ENCODE measurements at regions not wholly inside any gene's neighbourhood (a gene's known extent, or its start where the extent isn't known, plus 50 kb on each side); places are given as distances from the start of the nearest gene placed in this dataset.

DNA sequence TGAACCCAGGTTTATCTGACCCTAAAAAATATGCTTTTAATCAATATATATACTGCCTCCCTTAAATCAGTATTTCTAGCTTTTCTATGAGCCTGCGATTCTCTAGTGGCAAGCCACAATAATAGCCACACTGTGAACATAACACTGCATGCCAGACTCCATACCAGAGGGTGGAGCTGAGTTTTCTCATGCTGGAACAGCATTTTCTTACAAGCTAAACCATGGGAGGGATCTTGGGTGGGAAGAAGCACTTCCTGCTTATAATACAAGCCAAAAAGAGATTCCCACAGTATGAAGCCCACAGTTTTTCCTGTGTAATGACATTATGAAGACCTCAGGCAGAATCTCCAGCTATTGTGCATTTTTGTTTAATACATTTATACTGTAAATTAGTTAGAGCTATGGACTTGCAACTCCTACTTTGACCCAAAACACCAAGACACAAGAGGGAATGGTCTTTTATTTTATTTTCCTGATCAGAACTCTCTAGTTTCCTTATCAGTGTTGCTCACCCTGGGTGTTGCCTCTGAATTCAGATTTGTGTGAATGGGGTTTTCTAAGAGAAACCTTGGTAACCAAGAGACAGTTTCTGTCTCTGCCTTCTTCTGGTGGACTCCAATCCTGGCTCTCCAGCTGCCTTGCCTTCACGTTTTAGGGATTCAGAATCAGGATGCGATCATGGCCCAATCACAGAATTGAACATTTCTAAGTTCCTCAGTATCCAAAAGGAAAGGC, 74.5 kb upstream of the EOLA2 start:
- Histone ChIP-seq H2AFZ (ENCODE audit: low read depth) (no peak overlapping the region), H3K9me2 (no peaks in the 10 kb centered on the region), H3K4me2 (no peak overlapping the region), H4K20me1 (ENCODE audit: insufficient read depth) (no peaks in the 10 kb centered on the region), H3K79me2 (ENCODE audit: insufficient read depth) (no peaks in the 10 kb centered on the region), H3K9ac (no peak overlapping the region), H3K36me3 (replicated peaks in 1 of 2; ENCODE audit: control insufficient read depth in 1 of 2, insufficient read depth in 2 of 2, low read length in 1 of 2) (no peaks in the 10 kb centered on the region), H3K9me3 (no peaks in the 10 kb centered on the region), H3K4me3 (ENCODE audit: low read depth in 2 of 2, low read length in 1 of 2) (no peak overlapping the region), H3K27me3 (ENCODE audit: insufficient read depth) (no peaks in the 10 kb centered on the region), H3K4me1 (ENCODE audit: control insufficient read depth in 1 of 2, insufficient read depth in 2 of 2, low read depth in 1 of 2, low read length in 1 of 2) (no peaks in the 10 kb centered on the region; a peak in 1 of 4 replicates), H3F3A (replicated peaks; ENCODE audit: insufficient read depth) (no peaks in the 10 kb centered on the region), H3K27ac (ENCODE audit: low read depth in 2 of 2, low read length in 1 of 2) (no peak overlapping the region)
- 51% methylated on average over 3 of the region's 3 CpGs for WGBS (ENCODE audit: low lambda C conversion rate)
- ChIA-PET POLR2A (no interaction called here), CTCF (no interaction called here)
- TF ChIP-seq YY1 (IDR thresholded peaks at IDR 0.05; ENCODE audit: low read depth) (no peak), RAD21 (IDR thresholded peaks at IDR 0.05; ENCODE audit: low read length) (no peak), RCOR1 (IDR thresholded peaks at IDR 0.05; ENCODE audit: low read length) (no peak), USF1 (IDR thresholded peaks at IDR 0.05; ENCODE audit: borderline replicate concordance, low read depth) (no peak), EZH2phosphoT487 (IDR thresholded peaks at IDR 0.05; ENCODE audit: borderline replicate concordance, low read depth) (no peak), ELF1 (IDR thresholded peaks at IDR 0.05) (no peak), MXI1 (IDR thresholded peaks at IDR 0.05; ENCODE audit: low read depth, low read length) (no peak), CHD2 (IDR thresholded peaks at IDR 0.05; ENCODE audit: low read length, partially characterized antibody) (no peak), FOSL2 (IDR thresholded peaks at IDR 0.05; ENCODE audit: borderline replicate concordance, low read depth) (no peak), MEF2A (IDR thresholded peaks at IDR 0.05; ENCODE audit: borderline replicate concordance, low read depth) (no peak), GATA2 (CRISPR knock-in tag; IDR thresholded peaks at IDR 0.05) (no peak), SIN3A (IDR thresholded peaks at IDR 0.05; ENCODE audit: borderline replicate concordance, low read depth, low read length) (no peak), TAF1 (IDR thresholded peaks at IDR 0.05; ENCODE audit: borderline replicate concordance, low read depth, low read length) (no peak), EP300 (IDR thresholded peaks at IDR 0.05; ENCODE audit: borderline replicate concordance in 1 of 2, low read depth in 1 of 2, low read length in 1 of 2) (no peak), TCF12 (IDR thresholded peaks at IDR 0.05) (no peak)
- TF ChIP-seq, protein P1, sequence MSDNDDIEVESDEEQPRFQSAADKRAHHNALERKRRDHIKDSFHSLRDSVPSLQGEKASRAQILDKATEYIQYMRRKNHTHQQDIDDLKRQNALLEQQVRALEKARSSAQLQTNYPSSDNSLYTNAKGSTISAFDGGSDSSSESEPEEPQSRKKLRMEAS (IDR thresholded peaks at IDR 0.05; ENCODE audit: low read depth): no peak
- TF ChIP-seq, protein P2, sequence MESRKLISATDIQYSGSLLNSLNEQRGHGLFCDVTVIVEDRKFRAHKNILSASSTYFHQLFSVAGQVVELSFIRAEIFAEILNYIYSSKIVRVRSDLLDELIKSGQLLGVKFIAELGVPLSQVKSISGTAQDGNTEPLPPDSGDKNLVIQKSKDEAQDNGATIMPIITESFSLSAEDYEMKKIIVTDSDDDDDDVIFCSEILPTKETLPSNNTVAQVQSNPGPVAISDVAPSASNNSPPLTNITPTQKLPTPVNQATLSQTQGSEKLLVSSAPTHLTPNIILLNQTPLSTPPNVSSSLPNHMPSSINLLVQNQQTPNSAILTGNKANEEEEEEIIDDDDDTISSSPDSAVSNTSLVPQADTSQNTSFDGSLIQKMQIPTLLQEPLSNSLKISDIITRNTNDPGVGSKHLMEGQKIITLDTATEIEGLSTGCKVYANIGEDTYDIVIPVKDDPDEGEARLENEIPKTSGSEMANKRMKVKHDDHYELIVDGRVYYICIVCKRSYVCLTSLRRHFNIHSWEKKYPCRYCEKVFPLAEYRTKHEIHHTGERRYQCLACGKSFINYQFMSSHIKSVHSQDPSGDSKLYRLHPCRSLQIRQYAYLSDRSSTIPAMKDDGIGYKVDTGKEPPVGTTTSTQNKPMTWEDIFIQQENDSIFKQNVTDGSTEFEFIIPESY (IDR thresholded peaks at IDR 0.05; ENCODE audit: borderline replicate concordance, low read depth): no peak
- TF ChIP-seq, protein P3, sequence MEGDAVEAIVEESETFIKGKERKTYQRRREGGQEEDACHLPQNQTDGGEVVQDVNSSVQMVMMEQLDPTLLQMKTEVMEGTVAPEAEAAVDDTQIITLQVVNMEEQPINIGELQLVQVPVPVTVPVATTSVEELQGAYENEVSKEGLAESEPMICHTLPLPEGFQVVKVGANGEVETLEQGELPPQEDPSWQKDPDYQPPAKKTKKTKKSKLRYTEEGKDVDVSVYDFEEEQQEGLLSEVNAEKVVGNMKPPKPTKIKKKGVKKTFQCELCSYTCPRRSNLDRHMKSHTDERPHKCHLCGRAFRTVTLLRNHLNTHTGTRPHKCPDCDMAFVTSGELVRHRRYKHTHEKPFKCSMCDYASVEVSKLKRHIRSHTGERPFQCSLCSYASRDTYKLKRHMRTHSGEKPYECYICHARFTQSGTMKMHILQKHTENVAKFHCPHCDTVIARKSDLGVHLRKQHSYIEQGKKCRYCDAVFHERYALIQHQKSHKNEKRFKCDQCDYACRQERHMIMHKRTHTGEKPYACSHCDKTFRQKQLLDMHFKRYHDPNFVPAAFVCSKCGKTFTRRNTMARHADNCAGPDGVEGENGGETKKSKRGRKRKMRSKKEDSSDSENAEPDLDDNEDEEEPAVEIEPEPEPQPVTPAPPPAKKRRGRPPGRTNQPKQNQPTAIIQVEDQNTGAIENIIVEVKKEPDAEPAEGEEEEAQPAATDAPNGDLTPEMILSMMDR (IDR thresholded peaks at IDR 0.05): no peak
- DNase-seq: no peak
